ENCODE measurements at regions not wholly inside any gene's neighbourhood (a gene's known extent, or its start where the extent isn't known, plus 50 kb on each side); places are given as distances from the start of the nearest gene placed in this dataset.

GRCh38 chr14:98118749-98119148 is 1153.2 kb downstream of the BCL11B start:
- H2BK15ac ChIP-seq (ENCODE audit: low read length): no peak overlapping the region
- H3K79me1 ChIP-seq (ENCODE audit: low read depth, low read length): no peaks in the 10 kb centered on the region
- no peak overlapping the region for H2BK5ac ChIP-seq (ENCODE audit: low read length)
- peaks cover 0 to 2% of the 10 kb centered on the region in 2 donors for H3K9me3 ChIP-seq (replicated peaks in 1 of 2; ENCODE audit: control insufficient read depth in 2 of 2, insufficient read depth in 1 of 2, low read depth in 1 of 2, low read length in 2 of 2)
- H3K36me3 ChIP-seq (replicated peaks in 1 of 2; ENCODE audit: control insufficient read depth in 2 of 2, insufficient read depth in 2 of 2, low read length in 2 of 2): no peaks in the 10 kb centered on the region
- no peak overlapping the region for H2AFZ ChIP-seq (ENCODE audit: low read length)
- H3K4ac ChIP-seq (ENCODE audit: low read length): no peak overlapping the region
- H3K9ac ChIP-seq (ENCODE audit: low read depth, low read length, poor library complexity): no peak overlapping the region
- no peak overlapping the region for H4K91ac ChIP-seq (ENCODE audit: low read depth, low read length, poor library complexity)
- H4K8ac ChIP-seq (ENCODE audit: low read depth, low read length): no peak overlapping the region
- no peak overlapping the region for H2BK12ac ChIP-seq (ENCODE audit: low read length)
- no peak overlapping the region for H3K23ac ChIP-seq (ENCODE audit: low read depth, low read length, poor library complexity)
- no peak overlapping the region for H3K4me2 ChIP-seq (ENCODE audit: insufficient read depth, low read length, poor library complexity, severe bottlenecking)
- no peak overlapping the region for H3K14ac ChIP-seq (ENCODE audit: low read length)
- no peak overlapping the region for H3K4me3 ChIP-seq (ENCODE audit: low read length in 2 of 2)
- no peaks in the 10 kb centered on the region for H3K4me1 ChIP-seq (ENCODE audit: control insufficient read depth in 2 of 2, insufficient read depth in 1 of 2, low read depth in 1 of 2, low read length in 2 of 2)
- no peak for DNase-seq (ENCODE audit: low spot score)
- no peak overlapping the region for H2AK5ac ChIP-seq (ENCODE audit: low read depth, low read length)
- H3K27ac ChIP-seq (replicated peaks; ENCODE audit: low read length): no peak overlapping the region
- H3K27me3 ChIP-seq (ENCODE audit: control insufficient read depth in 3 of 3, insufficient read depth in 3 of 3, low read depth in 1 of 3, low read length in 3 of 3): no peaks in the 10 kb centered on the region
- no peak overlapping the region for H3K18ac ChIP-seq (ENCODE audit: low read length)
- no peak overlapping the region for H2BK120ac ChIP-seq (ENCODE audit: low read depth, low read length)

GRCh38 chr14:98119739-98120138 is 1152.3 kb downstream of the BCL11B start:
- H3K23ac ChIP-seq (ENCODE audit: low read depth, low read length, poor library complexity): no peak overlapping the region
- H3K27ac ChIP-seq (replicated peaks; ENCODE audit: low read length): no peak overlapping the region
- no peaks in the 10 kb centered on the region for H3K4me1 ChIP-seq (ENCODE audit: control insufficient read depth in 2 of 2, insufficient read depth in 1 of 2, low read depth in 1 of 2, low read length in 2 of 2)
- no peak overlapping the region for H2BK120ac ChIP-seq (ENCODE audit: low read depth, low read length)
- H3K9me3 ChIP-seq (replicated peaks in 1 of 2; ENCODE audit: control insufficient read depth in 2 of 2, insufficient read depth in 1 of 2, low read depth in 1 of 2, low read length in 2 of 2): peaks cover 0 to 2% of the 10 kb centered on the region in 2 donors
- no peak overlapping the region for H2AFZ ChIP-seq (ENCODE audit: low read length)
- H3K4me3 ChIP-seq (ENCODE audit: low read length in 2 of 2): no peak overlapping the region
- no peak overlapping the region for H3K4ac ChIP-seq (ENCODE audit: low read length)
- no peak overlapping the region for H2BK15ac ChIP-seq (ENCODE audit: low read length)
- no peak overlapping the region for H3K9ac ChIP-seq (ENCODE audit: low read depth, low read length, poor library complexity)
- H3K18ac ChIP-seq (ENCODE audit: low read length): no peak overlapping the region
- H4K91ac ChIP-seq (ENCODE audit: low read depth, low read length, poor library complexity): no peak overlapping the region
- no peak overlapping the region for H4K8ac ChIP-seq (ENCODE audit: low read depth, low read length)
- no peak overlapping the region for H2AK5ac ChIP-seq (ENCODE audit: low read depth, low read length)
- H3K27me3 ChIP-seq (ENCODE audit: control insufficient read depth in 3 of 3, insufficient read depth in 3 of 3, low read depth in 1 of 3, low read length in 3 of 3): no peaks in the 10 kb centered on the region
- H3K14ac ChIP-seq (ENCODE audit: low read length): no peak overlapping the region
- no peaks in the 10 kb centered on the region for H3K79me1 ChIP-seq (ENCODE audit: low read depth, low read length)
- H3K36me3 ChIP-seq (replicated peaks in 1 of 2; ENCODE audit: control insufficient read depth in 2 of 2, insufficient read depth in 2 of 2, low read length in 2 of 2): no peaks in the 10 kb centered on the region
- no CpG with 5 or more reads among the region's 4 CpGs for WGBS, 2 donors (ENCODE audit: extremely low coverage in 2 of 2, insufficient read length in 2 of 2, insufficient replicate concordance in 1 of 2)
- H3K4me2 ChIP-seq (ENCODE audit: insufficient read depth, low read length, poor library complexity, severe bottlenecking): no peak overlapping the region
- no peak for DNase-seq (ENCODE audit: low spot score)
- H2BK5ac ChIP-seq (ENCODE audit: low read length): no peak overlapping the region
- no peak overlapping the region for H2BK12ac ChIP-seq (ENCODE audit: low read length)

DNA sequence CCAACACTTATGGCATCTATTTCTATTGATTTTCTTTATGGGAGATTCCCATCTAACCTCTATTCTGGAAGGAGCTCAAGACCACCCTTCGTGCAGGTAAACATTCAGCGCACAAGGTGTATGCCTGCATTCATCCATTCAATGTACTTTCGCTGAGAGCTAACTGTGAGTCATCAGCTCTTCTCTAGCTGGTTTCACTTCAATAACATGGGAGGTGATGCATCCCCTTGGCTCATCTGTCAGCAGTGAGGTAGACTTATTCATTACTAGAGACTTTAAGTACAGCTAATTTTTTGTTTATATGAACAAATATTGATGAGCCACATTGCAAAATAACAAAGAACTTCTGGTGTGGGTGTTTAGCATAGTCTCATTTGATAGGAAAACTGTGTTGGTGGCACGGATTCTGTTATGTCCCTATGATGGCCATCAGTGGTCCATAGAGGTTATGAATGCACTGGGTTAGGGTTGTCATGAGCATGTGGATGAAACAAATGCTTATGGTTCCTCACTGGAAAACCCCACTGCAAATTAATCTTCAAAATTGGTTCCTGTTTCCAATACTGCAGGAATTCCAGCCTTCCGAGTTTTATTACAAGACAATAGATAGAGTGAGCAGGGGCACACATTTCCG is 1151.0 kb downstream of the BCL11B start:
- Histone ChIP-seq H2AFZ (ENCODE audit: low read length) (no peak overlapping the region), H2AK5ac (ENCODE audit: low read depth, low read length) (no peak overlapping the region), H3K4ac (ENCODE audit: low read length) (no peak overlapping the region), H2BK15ac (ENCODE audit: low read length) (no peak overlapping the region), H3K4me1 (ENCODE audit: control insufficient read depth in 2 of 2, insufficient read depth in 1 of 2, low read depth in 1 of 2, low read length in 2 of 2) (no peaks in the 10 kb centered on the region), H3K23ac (ENCODE audit: low read depth, low read length, poor library complexity) (no peak overlapping the region), H3K9ac (ENCODE audit: low read depth, low read length, poor library complexity) (no peak overlapping the region), H3K27ac (replicated peaks; ENCODE audit: low read length) (no peak overlapping the region), H3K79me1 (ENCODE audit: low read depth, low read length) (no peaks in the 10 kb centered on the region), H2BK12ac (ENCODE audit: low read length) (no peak overlapping the region), H2BK120ac (ENCODE audit: low read depth, low read length) (no peak overlapping the region), H3K36me3 (replicated peaks in 1 of 2; ENCODE audit: control insufficient read depth in 2 of 2, insufficient read depth in 2 of 2, low read length in 2 of 2) (no peaks in the 10 kb centered on the region), H4K91ac (ENCODE audit: low read depth, low read length, poor library complexity) (no peak overlapping the region), H3K4me2 (ENCODE audit: insufficient read depth, low read length, poor library complexity, severe bottlenecking) (no peak overlapping the region), H3K18ac (ENCODE audit: low read length) (no peak overlapping the region), H3K27me3 (ENCODE audit: control insufficient read depth in 3 of 3, insufficient read depth in 3 of 3, low read depth in 1 of 3, low read length in 3 of 3) (no peaks in the 10 kb centered on the region), H3K9me3 (replicated peaks in 1 of 2; ENCODE audit: control insufficient read depth in 2 of 2, insufficient read depth in 1 of 2, low read depth in 1 of 2, low read length in 2 of 2) (peaks cover 0 to 2% of the 10 kb centered on the region in 2 donors), H3K14ac (ENCODE audit: low read length) (no peak overlapping the region), H3K4me3 (ENCODE audit: low read length in 2 of 2) (no peak overlapping the region), H4K8ac (ENCODE audit: low read depth, low read length) (no peak overlapping the region), H2BK5ac (ENCODE audit: low read length) (no peak overlapping the region)
- no peak for DNase-seq (ENCODE audit: low spot score)
- no CpG with 5 or more reads among the region's 6 CpGs for WGBS, 2 donors (ENCODE audit: extremely low coverage in 2 of 2, insufficient read length in 2 of 2, insufficient replicate concordance in 1 of 2)

- H3K27me3 ChIP-seq (ENCODE audit: control insufficient read depth in 3 of 3, insufficient read depth in 3 of 3, low read depth in 1 of 3, low read length in 3 of 3): no peaks in the 10 kb centered on the region
- WGBS, 2 donors (ENCODE audit: extremely low coverage in 2 of 2, insufficient read length in 2 of 2, insufficient replicate concordance in 1 of 2): no CpG with 5 or more reads among the region's 4 CpGs
- H2AK5ac ChIP-seq (ENCODE audit: low read depth, low read length): no peak overlapping the region
- no peak overlapping the region for H2BK12ac ChIP-seq (ENCODE audit: low read length)
- H3K4me2 ChIP-seq (ENCODE audit: insufficient read depth, low read length, poor library complexity, severe bottlenecking): no peak overlapping the region
- no peak overlapping the region for H4K8ac ChIP-seq (ENCODE audit: low read depth, low read length)
- no peak overlapping the region for H3K9ac ChIP-seq (ENCODE audit: low read depth, low read length, poor library complexity)
- H3K4me3 ChIP-seq (ENCODE audit: low read length in 2 of 2): no peak overlapping the region
- no peak overlapping the region for H3K14ac ChIP-seq (ENCODE audit: low read length)
- H2BK15ac ChIP-seq (ENCODE audit: low read length): no peak overlapping the region
- no peak for DNase-seq (ENCODE audit: low spot score)
- H3K4ac ChIP-seq (ENCODE audit: low read length): no peak overlapping the region
- no peak overlapping the region for H2BK5ac ChIP-seq (ENCODE audit: low read length)
- H3K18ac ChIP-seq (ENCODE audit: low read length): no peak overlapping the region
- no peak overlapping the region for H4K91ac ChIP-seq (ENCODE audit: low read depth, low read length, poor library complexity)
- no peaks in the 10 kb centered on the region for H3K4me1 ChIP-seq (ENCODE audit: control insufficient read depth in 2 of 2, insufficient read depth in 1 of 2, low read depth in 1 of 2, low read length in 2 of 2)
- peaks cover 0 to 2% of the 10 kb centered on the region in 2 donors for H3K9me3 ChIP-seq (replicated peaks in 1 of 2; ENCODE audit: control insufficient read depth in 2 of 2, insufficient read depth in 1 of 2, low read depth in 1 of 2, low read length in 2 of 2)
- H3K79me1 ChIP-seq (ENCODE audit: low read depth, low read length): no peaks in the 10 kb centered on the region
- H2AFZ ChIP-seq (ENCODE audit: low read length): no peak overlapping the region
- no peak overlapping the region for H3K23ac ChIP-seq (ENCODE audit: low read depth, low read length, poor library complexity)
- no peaks in the 10 kb centered on the region for H3K36me3 ChIP-seq (replicated peaks in 1 of 2; ENCODE audit: control insufficient read depth in 2 of 2, insufficient read depth in 2 of 2, low read length in 2 of 2)
- H2BK120ac ChIP-seq (ENCODE audit: low read depth, low read length): no peak overlapping the region
- H3K27ac ChIP-seq (replicated peaks; ENCODE audit: low read length): no peak overlapping the region
Measured at GRCh38 chr14:98122527-98122926, 1149.5 kb downstream of the BCL11B start.
